OCI-LY7 (cell line): ENCODE measurements at regions not wholly inside any gene's neighbourhood (a gene's known extent, or its start where the extent isn't known, plus 50 kb on each side); places are given as distances from the start of the nearest gene placed in this dataset.

Experiments used
- BruUV-seq: library from RNA; stranded (reverse); fragments of 400-500 nt; replicated peaks from 2 replicates; lab custom pipeline; 2021; lab: Mats Ljungman, UMichigan
- CTCF ChIA-PET: fragments of 300-600 bp; sonication (Branson Sonifier 250); formaldehyde crosslinking; loops from one replicate; lab custom pipeline; 2022; ENCODE audit warnings: antibody characterized with exemption; ENCODE audit not compliant: unreplicated experiment; lab: Charles Lee
- POLR2A ChIA-PET: fragments of 300-600 bp; sonication (Branson Sonifier 250); formaldehyde crosslinking; loops from one replicate; lab custom pipeline; 2022; ENCODE audit warnings: antibody characterized with exemption; lab: Charles Lee
- DNase-seq: peaks from one replicate; pipeline ENCODE4 v3.0.0-alpha.2; 2015; ENCODE audit warnings: low spot score
- H2AFZ ChIP-seq: fragments of 200-600 bp; sonication (generic), shearing (Covaris generic); 2 replicates; pipeline ENCODE4 v1.6.1; 2014; ENCODE audit warnings: mild to moderate bottlenecking, antibody characterized with exemption, low read length, moderate library complexity
- H3K27ac ChIP-seq: fragments of 200-600 bp; sonication (generic); 2 replicates; pipeline ENCODE4 v1.5.1; 2014; ENCODE audit warnings: mixed run types, low read depth, mild to moderate bottlenecking, moderate library complexity, low read length, inconsistent platforms; ENCODE audit not compliant: poor library complexity, severe bottlenecking
- H3K36me3 ChIP-seq: fragments of 200-600 bp; sonication (generic); 2 replicates; pipeline ENCODE4 v1.6.1; 2014; ENCODE audit warnings: mild to moderate bottlenecking, antibody characterized with exemption, low read length, moderate library complexity, mixed read lengths; ENCODE audit not compliant: insufficient read depth
- H3K4me1 ChIP-seq: fragments of 200-600 bp; sonication (generic); 2 replicates; pipeline ENCODE4 v1.5.1; 2014; ENCODE audit warnings: mild to moderate bottlenecking, low read length; ENCODE audit not compliant: insufficient read depth, poor library complexity, severe bottlenecking
- H3K4me2 ChIP-seq: fragments of 200-600 bp; sonication (generic); 2 replicates; pipeline ENCODE4 v1.6.1; 2014; ENCODE audit warnings: mild to moderate bottlenecking, low read length
- H3K4me3 ChIP-seq: fragments of 200-600 bp; sonication (generic); 2 replicates; pipeline ENCODE4 v1.5.1; 2014; ENCODE audit warnings: mild to moderate bottlenecking, low read depth, low read length; ENCODE audit not compliant: poor library complexity, severe bottlenecking
- H3K79me2 ChIP-seq: fragments of 200-600 bp; sonication (generic); 2 replicates; pipeline ENCODE4 v1.6.1; 2016; ENCODE audit warnings: low read depth, mild to moderate bottlenecking, low read length, moderate library complexity, mixed read lengths; ENCODE audit not compliant: insufficient read depth
- H3K9me2 ChIP-seq: fragments of 200-600 bp; sonication (generic); 2 replicates; pipeline ENCODE4 v1.6.1; 2016; ENCODE audit warnings: mild to moderate bottlenecking, low read length, mixed read lengths; ENCODE audit not compliant: insufficient read depth
- H3K9me3 ChIP-seq: fragments of 200-600 bp; sonication (generic); 2 replicates; pipeline ENCODE4 v1.6.1; 2014; ENCODE audit warnings: mild to moderate bottlenecking, mixed run types, low read length, mixed read lengths
- H4K20me1 ChIP-seq: fragments of 200-600 bp; sonication (generic); 2 replicates; pipeline ENCODE4 v1.6.1; 2014; ENCODE audit warnings: mild to moderate bottlenecking, antibody characterized with exemption, low read length, moderate library complexity, mixed read lengths; ENCODE audit not compliant: insufficient read depth
- CTCF ChIP-seq: fragments of 200-600 bp; sonication (generic); conservative IDR thresholded peaks from 2 replicates; pipeline ENCODE4 v1.5.1; 2014; ENCODE audit warnings: mild to moderate bottlenecking, antibody characterized with exemption, low read length, moderate library complexity, mixed read lengths
- EZH2phosphoT487 ChIP-seq: fragments of 200-600 bp; sonication (generic); IDR thresholded peaks from 2 replicates; pipeline ENCODE4 v1.6.1; 2018; ENCODE audit warnings: low read depth, borderline replicate concordance, mild to moderate bottlenecking, mixed run types, antibody characterized with exemption, low read length, moderate library complexity, mixed read lengths
- intact Hi-C: fragments of 100-400 bp; cut with micrococcal nuclease; formaldehyde crosslinking; loops from one replicate; pipeline ENCODE4 v1.10.0; 2022; ENCODE audit not compliant: unreplicated experiment

- no peaks in the 10 kb centered on the region for H3K9me2 ChIP-seq
- H3K9me3 ChIP-seq: no peaks in the 10 kb centered on the region
- DNase-seq: no peak
- no peaks in the 10 kb centered on the region for H3K79me2 ChIP-seq
- intact Hi-C loops: no loop called here
- H4K20me1 ChIP-seq: no peaks in the 10 kb centered on the region
- no peaks in the 10 kb centered on the region for H3K4me1 ChIP-seq
- no peak for TF ChIP-seq EZH2phosphoT487
- TF ChIP-seq CTCF: no peak
- no peak overlapping the region for H3K4me3 ChIP-seq
- H3K27ac ChIP-seq: no peak overlapping the region
- H3K36me3 ChIP-seq: no peaks in the 10 kb centered on the region
- POLR2A ChIA-PET: no interaction called here
- no TSS peak for BruUV-seq
- CTCF ChIA-PET: no interaction called here
- no peak overlapping the region for H3K4me2 ChIP-seq
- no peak overlapping the region for H2AFZ ChIP-seq
Observed at GRCh38 chr14:53778263-53778662, 178.4 kb downstream of the BMP4 start.

GRCh38 chr14:53772936-53773335 is 183.7 kb downstream of the BMP4 start:
- no peak for DNase-seq
- Histone ChIP-seq H3K4me3 (no peak overlapping the region), H3K36me3 (no peaks in the 10 kb centered on the region), H4K20me1 (no peaks in the 10 kb centered on the region), H3K4me2 (no peak overlapping the region), H3K9me3 (no peaks in the 10 kb centered on the region), H2AFZ (no peak overlapping the region), H3K79me2 (no peaks in the 10 kb centered on the region), H3K9me2 (no peaks in the 10 kb centered on the region), H3K4me1 (no peaks in the 10 kb centered on the region), H3K27ac (no peak overlapping the region)
- ChIA-PET POLR2A (no interaction called here), CTCF (no interaction called here)
- intact Hi-C loops: no loop called here
- TF ChIP-seq CTCF: no peak
- TF ChIP-seq EZH2phosphoT487: no peak
- BruUV-seq: no TSS peak

- no peak overlapping the region for H3K27ac ChIP-seq
- no peak for TF ChIP-seq CTCF
- no peak for TF ChIP-seq EZH2phosphoT487
- no peak overlapping the region for H3K4me2 ChIP-seq
- ChIA-PET CTCF (interaction anchor here (0.6 kb wide), 1 partner anchor 186 kb away, joined by 4 read pairs; no protein-coding TSS in a partner anchor), POLR2A (no interaction called here)
- no peaks in the 10 kb centered on the region for H3K4me1 ChIP-seq
- no peaks in the 10 kb centered on the region for H4K20me1 ChIP-seq
- H3K9me2 ChIP-seq: no peaks in the 10 kb centered on the region
- H3K36me3 ChIP-seq: no peaks in the 10 kb centered on the region
- intact Hi-C loops: no loop called here
- no TSS peak for BruUV-seq
- no peak overlapping the region for H3K4me3 ChIP-seq
- no peaks in the 10 kb centered on the region for H3K79me2 ChIP-seq
- no peak for DNase-seq
- no peak overlapping the region for H2AFZ ChIP-seq
- H3K9me3 ChIP-seq: no peaks in the 10 kb centered on the region
Observed at GRCh38 chr14:53767566-53767965, 189.1 kb downstream of the BMP4 start.
